ENCODE measurements at regions not wholly inside any gene's neighbourhood (a gene's known extent, or its start where the extent isn't known, plus 50 kb on each side); places are given as distances from the start of the nearest gene placed in this dataset.
A peak's percentile ranks its signal among the peaks of the same experiment; 100 is the strongest.

GRCh38 chr4:36492590-36492989 lies 211.2 kb downstream of the DTHD1 start:
- DNase-seq (ENCODE audit: low read depth in 2 of 3, low spot score in 1 of 3), result no peak

- DNase-seq (ENCODE audit: low read depth in 2 of 3, low spot score in 1 of 3), result no peak
These were observed 211.8 kb downstream of the DTHD1 start for GRCh38 chr4:36493251-36493650.

- no peak for DNase-seq (ENCODE audit: low read depth in 2 of 3, low spot score in 1 of 3)
These were observed 212.6 kb downstream of the DTHD1 start for GRCh38 chr4:36494016-36494415.

- DNase-seq (ENCODE audit: low read depth in 2 of 3, low spot score in 1 of 3), result no peak
These were observed 213.3 kb downstream of the DTHD1 start for GRCh38 chr4:36494747-36495146.

DNA sequence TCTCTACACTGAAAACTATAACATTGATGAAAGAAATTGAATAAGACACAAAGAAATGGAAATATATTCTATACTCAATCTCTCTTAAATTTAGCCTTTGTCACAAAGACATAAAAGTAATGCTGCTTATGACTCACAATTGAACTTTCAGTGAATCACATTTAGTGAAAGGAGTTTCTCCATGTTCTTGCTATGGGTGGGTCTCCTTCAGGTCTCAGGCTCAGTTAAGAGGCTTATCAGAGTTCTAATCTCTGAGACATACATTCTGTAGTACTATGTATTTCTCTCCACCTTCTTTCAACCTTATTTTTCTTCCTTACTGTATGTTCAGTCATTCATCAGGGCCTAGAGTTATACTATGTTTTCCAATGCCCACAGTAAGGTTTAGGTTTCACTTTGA lies 220.9 kb downstream of the DTHD1 start:
- DNase-seq (ENCODE audit: low read depth in 2 of 3, low spot score in 1 of 3), result no peak

GRCh38 chr4:36508394-36508793 lies 227.0 kb downstream of the DTHD1 start:
- DNase-seq (ENCODE audit: low read depth in 2 of 3, low spot score in 1 of 3), result no peak

DNA sequence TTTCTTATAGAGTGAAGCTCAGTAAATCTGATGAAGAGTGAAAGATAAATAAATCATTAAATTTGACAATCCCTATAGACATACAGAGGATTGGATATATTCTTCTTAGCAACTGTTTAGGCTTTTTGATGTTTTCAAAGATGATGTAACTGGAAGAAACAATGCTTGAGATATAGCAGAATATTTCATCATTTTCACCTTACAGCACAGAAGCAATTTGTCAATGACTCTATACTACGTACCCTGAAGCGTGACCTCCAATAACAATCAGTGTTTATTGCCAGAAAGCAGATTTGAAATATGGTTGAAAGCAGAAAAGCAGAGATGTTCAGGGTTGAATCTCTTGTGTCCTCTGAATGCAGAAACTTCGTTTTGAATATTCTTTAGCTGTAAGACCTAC lies 228.4 kb downstream of the DTHD1 start:
- DNase-seq (ENCODE audit: low read depth in 2 of 3, low spot score in 1 of 3), result no peak

- no peak for DNase-seq (ENCODE audit: low read depth in 2 of 3, low spot score in 1 of 3)
These were observed 230.4 kb downstream of the DTHD1 start for GRCh38 chr4:36511785-36512184.

DNA sequence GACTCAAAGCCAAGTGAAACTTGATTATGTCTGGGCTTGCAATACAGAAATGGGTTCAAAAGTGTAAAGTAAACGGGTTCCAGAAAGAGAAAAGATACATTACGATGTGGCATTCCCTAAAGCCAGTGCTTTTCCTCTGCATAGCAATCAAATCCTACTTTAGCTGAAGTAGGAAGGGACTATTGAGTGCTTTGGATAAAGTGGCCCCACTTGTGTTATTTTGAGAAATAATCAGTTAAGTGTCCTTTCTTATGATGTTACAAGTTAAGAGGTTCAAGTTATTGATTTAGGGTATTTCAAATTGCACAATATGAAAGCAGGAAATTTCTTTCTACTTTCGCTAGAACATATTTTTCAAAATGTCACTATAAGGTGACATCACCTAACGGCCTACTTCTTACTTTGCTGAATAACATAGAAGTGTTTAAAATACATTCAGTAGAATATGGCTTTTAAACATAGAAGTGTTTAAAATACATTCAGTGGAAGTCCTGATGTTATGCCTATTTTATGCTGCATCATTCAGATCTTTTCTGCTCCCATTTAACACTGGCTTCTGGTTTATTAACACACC lies 235.2 kb downstream of the DTHD1 start:
- no peak for DNase-seq (ENCODE audit: low read depth in 2 of 3, low spot score in 1 of 3)

GRCh38 chr4:36523182-36523581 lies 241.8 kb downstream of the DTHD1 start:
- no peak for DNase-seq (ENCODE audit: low read depth in 2 of 3, low spot score in 1 of 3)

GRCh38 chr4:36532670-36533379 lies 251.4 kb downstream of the DTHD1 start:
- DNase-seq (ENCODE audit: low read depth in 2 of 3, low spot score in 1 of 3), result no peak

DNA sequence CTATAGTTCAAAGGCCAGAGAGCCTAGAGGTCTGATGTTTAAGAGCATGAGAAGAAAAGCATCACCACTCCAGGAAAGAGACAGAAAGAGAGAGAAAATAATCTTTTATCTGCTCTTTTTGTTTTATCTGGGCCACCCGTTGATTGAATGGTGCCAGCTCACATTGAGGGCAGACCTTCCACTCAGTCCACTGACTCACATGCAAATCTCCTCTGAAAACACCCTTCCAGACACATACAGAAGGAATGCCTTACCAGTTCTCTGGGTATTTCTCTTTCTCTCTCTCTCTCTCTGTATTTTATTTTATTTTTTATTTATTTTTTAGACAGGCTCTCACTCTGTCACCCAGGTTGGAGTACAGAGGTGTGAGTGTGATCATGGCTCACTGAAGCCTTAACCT lies 252.5 kb downstream of the DTHD1 start:
- no peak for DNase-seq (ENCODE audit: low read depth in 2 of 3, low spot score in 1 of 3)

DNA sequence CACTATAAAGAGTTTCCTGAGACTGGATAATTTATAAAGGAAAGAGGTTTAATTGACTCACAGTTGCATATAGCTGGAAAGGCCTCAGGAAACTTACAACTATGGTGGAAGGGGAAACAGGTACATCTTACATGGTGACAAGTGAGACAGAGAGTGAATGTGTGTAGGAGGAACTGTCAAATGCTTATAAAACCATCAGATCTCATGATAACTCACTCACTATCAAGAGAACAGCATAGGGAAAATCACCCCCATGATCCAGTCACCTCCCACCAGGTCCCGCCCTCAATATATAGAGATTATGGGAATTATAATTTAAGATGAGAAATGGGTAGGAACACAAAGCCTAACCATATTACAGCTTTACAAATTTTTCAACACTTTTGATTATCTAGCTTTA lies 266.0 kb downstream of the DTHD1 start:
- DNase-seq (ENCODE audit: low read depth in 2 of 3, low spot score in 1 of 3), result no peak

- no peak for DNase-seq (ENCODE audit: low read depth in 2 of 3, low spot score in 1 of 3)
These were observed 267.8 kb downstream of the DTHD1 start for GRCh38 chr4:36549252-36549651.

DNA sequence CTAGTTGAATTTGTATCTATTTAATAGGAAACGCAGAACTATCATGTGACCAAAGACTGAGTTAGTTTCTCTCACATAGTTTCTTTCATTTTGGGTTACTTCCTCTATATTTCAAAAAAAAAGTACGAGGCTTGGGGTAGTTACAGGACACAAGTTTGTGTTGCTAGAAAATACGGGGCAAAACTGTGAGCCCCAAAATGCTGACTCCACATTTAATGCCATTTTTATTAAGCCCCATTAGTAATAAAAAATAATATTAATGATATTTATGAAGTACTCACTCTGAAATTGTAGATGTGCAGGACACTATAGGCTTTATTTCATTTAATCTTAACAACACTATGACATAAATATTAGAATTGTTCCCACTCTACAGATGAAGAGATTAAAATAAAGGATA lies 268.6 kb downstream of the DTHD1 start:
- no peak for DNase-seq (ENCODE audit: low read depth in 2 of 3, low spot score in 1 of 3)

DNA sequence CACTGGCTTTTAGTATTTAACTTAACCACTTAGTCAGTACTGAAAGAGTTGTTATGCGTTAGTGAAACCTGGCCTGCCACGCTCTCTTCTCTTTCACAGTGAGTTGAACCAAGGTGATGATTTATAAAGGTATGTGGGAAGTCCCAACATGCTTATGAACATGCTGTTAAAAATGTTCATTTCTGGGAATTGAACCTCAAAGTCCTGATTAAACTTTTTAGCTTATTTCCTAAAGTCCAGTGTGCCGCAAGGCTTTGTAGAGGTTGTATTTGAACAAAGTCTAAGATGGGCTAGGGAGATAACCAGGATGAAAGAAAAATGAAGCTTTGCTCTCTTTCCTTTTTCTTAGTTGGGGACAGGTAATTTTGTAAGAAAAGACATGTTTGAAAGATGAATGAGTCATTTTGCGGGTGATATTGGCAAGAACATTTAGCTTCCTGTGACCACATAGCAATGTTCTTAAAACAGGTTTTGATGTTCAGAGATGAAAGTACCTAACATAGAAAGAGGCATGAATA lies 270.3 kb downstream of the DTHD1 start:
- peak in 2 of 3 donors; percentile 1 to 4 for DNase-seq (ENCODE audit: low read depth in 2 of 3, low spot score in 1 of 3)

DNA sequence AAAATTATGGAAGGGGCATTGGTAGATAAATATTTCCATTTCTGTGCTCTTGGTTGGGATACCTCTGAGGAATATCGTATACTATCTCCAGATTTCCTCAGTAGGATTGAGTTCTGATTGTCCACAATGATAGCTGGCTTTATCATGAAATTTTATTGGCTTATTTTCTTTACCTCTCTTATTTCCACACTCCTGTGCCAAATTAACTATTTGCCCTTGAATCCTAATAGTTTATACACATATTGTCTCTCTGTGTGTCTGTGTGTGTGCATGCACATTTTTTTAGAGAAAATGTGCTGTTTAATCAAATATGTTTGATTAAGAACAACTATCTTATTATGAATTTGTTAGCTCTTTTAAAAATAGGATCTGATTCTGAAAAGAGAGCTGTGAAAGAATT lies 271.6 kb downstream of the DTHD1 start:
- DNase-seq (ENCODE audit: low read depth in 2 of 3, low spot score in 1 of 3), result no peak

GRCh38 chr4:36553453-36553852 lies 272.0 kb downstream of the DTHD1 start:
- no peak for DNase-seq (ENCODE audit: low read depth in 2 of 3, low spot score in 1 of 3)

DNA sequence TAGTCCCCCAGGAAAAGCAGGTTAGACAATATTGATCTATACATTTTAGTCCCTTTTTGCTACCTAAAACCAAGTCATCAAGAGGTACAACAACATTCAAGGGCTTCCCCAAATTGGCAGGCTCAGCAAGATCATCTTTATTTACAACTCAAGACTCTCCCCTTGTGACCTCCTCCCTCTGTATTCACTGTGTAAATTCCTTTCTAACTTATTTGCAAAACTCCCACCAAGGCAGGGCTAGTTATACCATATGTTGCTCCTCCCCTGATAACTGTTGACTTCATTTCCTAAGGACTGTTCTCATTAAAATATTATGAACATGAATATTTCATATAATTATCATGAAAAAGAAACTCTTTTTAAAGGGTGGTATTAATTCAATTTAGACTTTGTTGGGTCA lies 275.6 kb downstream of the DTHD1 start:
- DNase-seq (ENCODE audit: low read depth in 2 of 3, low spot score in 1 of 3), result no peak

GRCh38 chr4:36568575-36568974 lies 287.2 kb downstream of the DTHD1 start:
- DNase-seq (ENCODE audit: low read depth in 2 of 3, low spot score in 1 of 3), result no peak

GRCh38 chr4:36573441-36573840 lies 292.0 kb downstream of the DTHD1 start:
- no peak for DNase-seq (ENCODE audit: low read depth in 2 of 3, low spot score in 1 of 3)

- no peak for DNase-seq (ENCODE audit: low read depth in 2 of 3, low spot score in 1 of 3)
These were observed 293.4 kb downstream of the DTHD1 start for GRCh38 chr4:36574816-36575215.

GRCh38 chr4:36582198-36582597 lies 300.8 kb downstream of the DTHD1 start:
- DNase-seq (ENCODE audit: low read depth in 2 of 3, low spot score in 1 of 3), result no peak

Measured in stimulated activated CD4-positive, alpha-beta T cell treated with anti-CD3 and anti-CD28 coated beads, Interleukin-12 subunit alpha, Interleukin-12 subunit beta, amount 100 ng/mL, for 48 hours (primary cell).